Memory B cell (primary cell): ENCODE measurements at regions not wholly inside any gene's neighbourhood (a gene's known extent, or its start where the extent isn't known, plus 50 kb on each side); places are given as distances from the start of the nearest gene placed in this dataset.

Source experiments
- ATAC-seq: fragments of 150-1000 bp; cut with Tn5 transposase; 2 replicates; pipeline ENCODE4 v1.10.0; 2021; ENCODE audit warnings: low read depth, mild to moderate bottlenecking, moderate library complexity
- DNase-seq, 2 donors: peaks; one replicate each; pipeline ENCODE4 v3.0.0; 2022; ENCODE audit warnings: low spot score in 2 of 2
- H3K27ac Mint-ChIP-seq: one replicate; pipeline ENCODE4 v1.8.0; 2022; ENCODE audit warnings: mild to moderate bottlenecking, moderate library complexity, mixed read lengths
- H3K27me3 Mint-ChIP-seq: one replicate; pipeline ENCODE4 v1.8.0; 2022; ENCODE audit warnings: mixed read lengths
- H3K36me3 Mint-ChIP-seq: one replicate; pipeline ENCODE4 v1.8.0; 2022; ENCODE audit warnings: mild to moderate bottlenecking, mixed read lengths
- H3K4me1 Mint-ChIP-seq: one replicate; pipeline ENCODE4 v1.8.0; 2022; ENCODE audit warnings: mixed read lengths
- H3K4me3 Mint-ChIP-seq: one replicate; pipeline ENCODE4 v1.8.0; 2022; ENCODE audit warnings: mild to moderate bottlenecking, moderate library complexity, mixed read lengths
- H3K9me3 Mint-ChIP-seq: one replicate; pipeline ENCODE4 v1.8.0; 2022; ENCODE audit warnings: mixed read lengths

- H3K4me1 Mint-ChIP-seq = peaks cover 5% of the 10 kb centered on the region
- H3K36me3 Mint-ChIP-seq = no peaks in the 10 kb centered on the region
- H3K27me3 Mint-ChIP-seq = peaks cover 5% of the 10 kb centered on the region
- H3K9me3 Mint-ChIP-seq = no peaks in the 10 kb centered on the region
- H3K27ac Mint-ChIP-seq = no peak overlapping the region
- H3K4me3 Mint-ChIP-seq = no peak overlapping the region
- no peak for ATAC-seq
- DNase-seq = no peak
Measured at GRCh38 chr3:72241525-72241924, 456.6 kb upstream of the PROK2 start.

- DNase-seq (no peak), ATAC-seq (no peak)
- peaks cover 5% of the 10 kb centered on the region for H3K4me1 Mint-ChIP-seq
- H3K4me3 Mint-ChIP-seq = no peak overlapping the region
- no peaks in the 10 kb centered on the region for H3K9me3 Mint-ChIP-seq
- peaks cover 5% of the 10 kb centered on the region for H3K27me3 Mint-ChIP-seq
- no peak overlapping the region for H3K27ac Mint-ChIP-seq
- no peaks in the 10 kb centered on the region for H3K36me3 Mint-ChIP-seq
Measured at GRCh38 chr3:72240531-72240930, 455.6 kb upstream of the PROK2 start.

GRCh38 chr3:72238801-72239200, 453.9 kb upstream of the PROK2 start:
- H3K9me3 Mint-ChIP-seq = no peaks in the 10 kb centered on the region
- no peak for ATAC-seq
- H3K36me3 Mint-ChIP-seq = no peaks in the 10 kb centered on the region
- H3K4me1 Mint-ChIP-seq = peaks cover 5% of the 10 kb centered on the region
- H3K27me3 Mint-ChIP-seq = peaks cover 3% of the 10 kb centered on the region
- H3K4me3 Mint-ChIP-seq = no peak overlapping the region
- no peak for DNase-seq
- H3K27ac Mint-ChIP-seq = no peak overlapping the region

GRCh38 chr3:72238010-72238691, 453.2 kb upstream of the PROK2 start:
- Mint-ChIP-seq H3K9me3 (peaks cover 1% of the 10 kb centered on the region), H3K4me1 (peaks cover 5% of the 10 kb centered on the region), H3K4me3 (no peak overlapping the region), H3K36me3 (no peaks in the 10 kb centered on the region), H3K27me3 (peaks cover 3% of the 10 kb centered on the region), H3K27ac (no peak overlapping the region)
- no peak for ATAC-seq
- DNase-seq = no peak

- DNase-seq (no peak), ATAC-seq (no peak)
- H3K4me1 Mint-ChIP-seq = peaks cover 7% of the 10 kb centered on the region
- H3K27me3 Mint-ChIP-seq = peaks cover 4% of the 10 kb centered on the region
- H3K27ac Mint-ChIP-seq = no peak overlapping the region
- no peaks in the 10 kb centered on the region for H3K36me3 Mint-ChIP-seq
- no peak overlapping the region for H3K4me3 Mint-ChIP-seq
- peaks cover 1% of the 10 kb centered on the region for H3K9me3 Mint-ChIP-seq
Measured at GRCh38 chr3:72237679-72238009, 452.7 kb upstream of the PROK2 start.

GRCh38 chr3:72234391-72234790, 449.4 kb upstream of the PROK2 start:
- Mint-ChIP-seq H3K4me3 (no peak overlapping the region), H3K36me3 (no peaks in the 10 kb centered on the region), H3K4me1 (peaks cover 3% of the 10 kb centered on the region), H3K27ac (no peak overlapping the region), H3K9me3 (peaks cover 1% of the 10 kb centered on the region), H3K27me3 (peaks cover 12% of the 10 kb centered on the region)
- DNase-seq (no peak), ATAC-seq (no peak)

- H3K27me3 Mint-ChIP-seq = peaks cover 12% of the 10 kb centered on the region
Measured at GRCh38 chr3:72233571-72233970, 448.6 kb upstream of the PROK2 start.

GRCh38 chr3:72232777-72233176, 447.8 kb upstream of the PROK2 start:
- no peak for ATAC-seq
- DNase-seq = no peak
- peaks cover 3% of the 10 kb centered on the region for H3K4me1 Mint-ChIP-seq
- peaks cover 12% of the 10 kb centered on the region for H3K27me3 Mint-ChIP-seq
- no peak overlapping the region for H3K27ac Mint-ChIP-seq
- no peak overlapping the region for H3K4me3 Mint-ChIP-seq
- peaks cover 1% of the 10 kb centered on the region for H3K9me3 Mint-ChIP-seq
- no peaks in the 10 kb centered on the region for H3K36me3 Mint-ChIP-seq

More at GRCh38 chr3:72233571-72233970, 448.6 kb upstream of the PROK2 start:
- ATAC-seq (no peak), DNase-seq (no peak)
- Mint-ChIP-seq H3K36me3 (no peaks in the 10 kb centered on the region), H3K27ac (peak overlapping the region; percentile 40), H3K4me3 (no peak overlapping the region), H3K4me1 (peaks cover 3% of the 10 kb centered on the region), H3K9me3 (peaks cover 1% of the 10 kb centered on the region)

GRCh38 chr3:72232331-72232730, 447.4 kb upstream of the PROK2 start:
- Mint-ChIP-seq H3K4me1 (peaks cover 3% of the 10 kb centered on the region), H3K27ac (no peak overlapping the region), H3K36me3 (peaks cover 2% of the 10 kb centered on the region), H3K4me3 (no peak overlapping the region), H3K27me3 (peaks cover 12% of the 10 kb centered on the region), H3K9me3 (peaks cover 3% of the 10 kb centered on the region)
- ATAC-seq (no peak), DNase-seq (no peak)

- ATAC-seq = no peak
- Mint-ChIP-seq H3K9me3 (peaks cover 4% of the 10 kb centered on the region), H3K27me3 (peaks cover 11% of the 10 kb centered on the region)
Measured at GRCh38 chr3:72231439-72232196, 446.7 kb upstream of the PROK2 start.

GRCh38 chr3:72230774-72231379, 445.9 kb upstream of the PROK2 start:
- Mint-ChIP-seq H3K27ac (no peak overlapping the region), H3K4me3 (no peak overlapping the region), H3K36me3 (peaks cover 2% of the 10 kb centered on the region), H3K27me3 (peaks cover 11% of the 10 kb centered on the region), H3K9me3 (peaks cover 9% of the 10 kb centered on the region), H3K4me1 (peaks cover 3% of the 10 kb centered on the region)
- no peak for ATAC-seq
- no peak for DNase-seq

More at GRCh38 chr3:72231439-72232196, 446.7 kb upstream of the PROK2 start:
- H3K4me1 Mint-ChIP-seq = peaks cover 3% of the 10 kb centered on the region
- H3K4me3 Mint-ChIP-seq = no peak overlapping the region
- no peak for DNase-seq
- no peak overlapping the region for H3K27ac Mint-ChIP-seq
- peaks cover 2% of the 10 kb centered on the region for H3K36me3 Mint-ChIP-seq

- peaks cover 11% of the 10 kb centered on the region for H3K27me3 Mint-ChIP-seq
- H3K36me3 Mint-ChIP-seq = peaks cover 4% of the 10 kb centered on the region
- H3K9me3 Mint-ChIP-seq = peaks cover 16% of the 10 kb centered on the region
- peaks cover 3% of the 10 kb centered on the region for H3K4me1 Mint-ChIP-seq
- DNase-seq (no peak), ATAC-seq (no peak)
- no peak overlapping the region for H3K27ac Mint-ChIP-seq
- H3K4me3 Mint-ChIP-seq = no peak overlapping the region
Measured at GRCh38 chr3:72229952-72230351, 445.0 kb upstream of the PROK2 start.

- H3K27ac Mint-ChIP-seq = no peak overlapping the region
- H3K27me3 Mint-ChIP-seq = peaks cover 9% of the 10 kb centered on the region
- peaks cover under 1% of the 10 kb centered on the region for H3K4me1 Mint-ChIP-seq
- H3K9me3 Mint-ChIP-seq = peaks cover 21% of the 10 kb centered on the region
- H3K36me3 Mint-ChIP-seq = peaks cover 5% of the 10 kb centered on the region
- ATAC-seq (no peak), DNase-seq (no peak)
- no peak overlapping the region for H3K4me3 Mint-ChIP-seq
Measured at GRCh38 chr3:72227486-72228070, 442.6 kb upstream of the PROK2 start.

- no peak for ATAC-seq
- Mint-ChIP-seq H3K27ac (no peak overlapping the region), H3K36me3 (peaks cover 5% of the 10 kb centered on the region), H3K27me3 (no peaks in the 10 kb centered on the region), H3K9me3 (peaks cover 21% of the 10 kb centered on the region), H3K4me3 (no peak overlapping the region), H3K4me1 (no peaks in the 10 kb centered on the region)
- DNase-seq = no peak
Measured at GRCh38 chr3:72224804-72225509, 440.0 kb upstream of the PROK2 start.
